DLD1 (cell line): ENCODE measurements at regions not wholly inside any gene's neighbourhood (a gene's known extent, or its start where the extent isn't known, plus 50 kb on each side); places are given as distances from the start of the nearest gene placed in this dataset.

ENCODE experiments used
- in situ Hi-C: cut with HindIII; loops from 2 replicates; pipeline ENCODE4 v1.10.0; 2017; ENCODE audit warnings: low sequenced_read_pairs

- in situ Hi-C loops, result no loop called here
Observed at GRCh38 chr5:144582066-144582465, 411.4 kb downstream of the KCTD16 start.

- in situ Hi-C loops, result no loop called here
Observed at GRCh38 chr5:144581044-144581443, 410.4 kb downstream of the KCTD16 start.

GRCh38 chr5:144577676-144578075, 407.0 kb downstream of the KCTD16 start:
- in situ Hi-C loops, result no loop called here

- in situ Hi-C loops, result no loop called here
Observed at GRCh38 chr5:144575736-144576135, 405.1 kb downstream of the KCTD16 start.

- in situ Hi-C loops, result no loop called here
Observed at GRCh38 chr5:144567421-144567780, 396.7 kb downstream of the KCTD16 start.

GRCh38 chr5:144566747-144567420, 396.2 kb downstream of the KCTD16 start:
- in situ Hi-C loops, result no loop called here

- in situ Hi-C loops, result no loop called here
Observed at GRCh38 chr5:144549580-144549979, 378.9 kb downstream of the KCTD16 start.

GRCh38 chr5:144548936-144549335, 378.3 kb downstream of the KCTD16 start:
- in situ Hi-C loops, result no loop called here

GRCh38 chr5:144547098-144547499, 376.4 kb downstream of the KCTD16 start:
- in situ Hi-C loops, result no loop called here

- in situ Hi-C loops, result no loop called here
Observed at GRCh38 chr5:144538845-144539244, 368.2 kb downstream of the KCTD16 start.
